ENCODE measurements at regions not wholly inside any gene's neighbourhood (a gene's known extent, or its start where the extent isn't known, plus 50 kb on each side); places are given as distances from the start of the nearest gene placed in this dataset.

DNA sequence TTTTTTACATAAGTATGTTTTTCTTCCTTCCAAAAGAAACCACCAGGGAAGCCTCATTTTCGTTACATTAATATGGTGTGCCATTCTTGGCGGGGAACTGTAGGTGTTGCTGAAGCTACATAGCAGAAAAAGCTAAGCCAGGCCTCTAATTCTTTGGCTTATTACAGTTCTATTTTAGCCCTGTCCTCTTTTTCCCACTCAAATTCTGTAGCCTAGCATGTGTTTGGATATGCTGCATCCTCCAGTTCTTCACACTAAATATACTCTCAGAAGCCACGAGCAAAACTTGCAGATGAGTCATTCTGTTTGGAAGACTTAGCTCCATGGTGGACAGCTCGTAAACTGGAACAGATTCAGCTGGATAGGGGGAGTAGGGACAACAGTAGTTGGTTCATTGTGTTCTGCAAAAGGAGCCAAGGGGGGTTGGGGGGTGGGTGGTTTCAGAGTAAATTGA, 369.4 kb downstream of the TMEM161B start:
- no peak for TF ChIP-seq CTCF (IDR thresholded peaks at IDR 0.05; ENCODE audit: low read depth, low read length)
- Histone ChIP-seq H3K27ac (no peak overlapping the region), H3K27me3 (no peaks in the 10 kb centered on the region), H3K36me3 (no peaks in the 10 kb centered on the region), H3K4me3 (no peak overlapping the region), H3K4me1 (ENCODE audit: low read depth) (no peaks in the 10 kb centered on the region), H3K9me3 (ENCODE audit: low read depth) (no peaks in the 10 kb centered on the region)
- no peak for DNase-seq (ENCODE audit: low read depth in 1 of 2, low spot score in 1 of 2)

GRCh38 chr5:87898574-87898973, 370.1 kb downstream of the TMEM161B start:
- Histone ChIP-seq H3K27me3 (no peaks in the 10 kb centered on the region), H3K36me3 (no peaks in the 10 kb centered on the region), H3K27ac (no peak overlapping the region), H3K4me3 (no peak overlapping the region), H3K9me3 (ENCODE audit: low read depth) (no peaks in the 10 kb centered on the region), H3K4me1 (ENCODE audit: low read depth) (no peaks in the 10 kb centered on the region)
- DNase-seq (ENCODE audit: low read depth in 1 of 2, low spot score in 1 of 2) = no peak
- TF ChIP-seq CTCF (IDR thresholded peaks at IDR 0.05; ENCODE audit: low read depth, low read length) = no peak

DNA sequence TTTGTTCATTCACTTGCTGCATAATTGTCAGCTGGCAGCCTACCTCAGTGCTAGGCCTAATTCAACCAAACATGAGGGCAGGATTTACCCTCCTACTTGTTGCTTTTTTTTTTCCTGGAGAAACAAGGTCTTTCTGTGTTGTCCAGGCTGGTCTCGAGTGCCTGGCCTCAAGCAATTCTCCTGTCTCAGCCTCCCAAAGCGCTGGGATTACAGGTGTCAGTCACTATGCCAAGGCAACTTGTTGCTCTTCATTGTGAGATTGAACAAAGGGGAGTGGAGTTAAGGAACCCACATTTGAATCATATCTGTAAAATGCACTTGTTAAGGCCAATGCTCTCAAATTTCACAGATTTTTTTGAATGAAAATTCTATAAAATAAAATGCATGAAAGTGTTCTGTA, 380.5 kb downstream of the TMEM161B start:
- no peaks in the 10 kb centered on the region for H3K4me1 ChIP-seq (ENCODE audit: low read depth)
- H3K36me3 ChIP-seq = no peaks in the 10 kb centered on the region
- no peak for DNase-seq (ENCODE audit: low read depth in 1 of 2, low spot score in 1 of 2)
- no peak for TF ChIP-seq CTCF (IDR thresholded peaks at IDR 0.05; ENCODE audit: low read depth, low read length)
- no peak overlapping the region for H3K4me3 ChIP-seq
- no peak overlapping the region for H3K27ac ChIP-seq
- H3K9me3 ChIP-seq (ENCODE audit: low read depth) = no peaks in the 10 kb centered on the region
- H3K27me3 ChIP-seq = no peaks in the 10 kb centered on the region

- H3K9me3 ChIP-seq (ENCODE audit: low read depth) = no peaks in the 10 kb centered on the region
- no peak for TF ChIP-seq CTCF (IDR thresholded peaks at IDR 0.05; ENCODE audit: low read depth, low read length)
Measured at GRCh38 chr5:87887247-87887646, 381.4 kb downstream of the TMEM161B start.

GRCh38 chr5:87886164-87886563, 382.5 kb downstream of the TMEM161B start:
- Histone ChIP-seq H3K4me1 (ENCODE audit: low read depth) (no peaks in the 10 kb centered on the region), H3K9me3 (ENCODE audit: low read depth) (no peaks in the 10 kb centered on the region), H3K27ac (no peak overlapping the region), H3K4me3 (no peak overlapping the region), H3K27me3 (no peaks in the 10 kb centered on the region), H3K36me3 (no peaks in the 10 kb centered on the region)
- no peak for TF ChIP-seq CTCF (IDR thresholded peaks at IDR 0.05; ENCODE audit: low read depth, low read length)
- no peak for DNase-seq (ENCODE audit: low read depth in 1 of 2, low spot score in 1 of 2)

More at GRCh38 chr5:87887247-87887646, 381.4 kb downstream of the TMEM161B start:
- no peak for DNase-seq (ENCODE audit: low read depth in 1 of 2, low spot score in 1 of 2)
- Histone ChIP-seq H3K27ac (no peak overlapping the region), H3K27me3 (no peaks in the 10 kb centered on the region), H3K4me3 (no peak overlapping the region), H3K36me3 (no peaks in the 10 kb centered on the region), H3K4me1 (ENCODE audit: low read depth) (no peaks in the 10 kb centered on the region)

- no peak for TF ChIP-seq CTCF (IDR thresholded peaks at IDR 0.05; ENCODE audit: low read depth, low read length)
- DNase-seq (ENCODE audit: low read depth in 1 of 2, low spot score in 1 of 2) = no peak
- Histone ChIP-seq H3K27ac (no peak overlapping the region), H3K4me3 (no peak overlapping the region), H3K9me3 (ENCODE audit: low read depth) (no peaks in the 10 kb centered on the region), H3K4me1 (ENCODE audit: low read depth) (no peaks in the 10 kb centered on the region), H3K27me3 (no peaks in the 10 kb centered on the region), H3K36me3 (no peaks in the 10 kb centered on the region)
Measured at GRCh38 chr5:87885758-87886157, 382.9 kb downstream of the TMEM161B start.
